ENCODE measurements at regions not wholly inside any gene's neighbourhood (a gene's known extent, or its start where the extent isn't known, plus 50 kb on each side); places are given as distances from the start of the nearest gene placed in this dataset.

DNA sequence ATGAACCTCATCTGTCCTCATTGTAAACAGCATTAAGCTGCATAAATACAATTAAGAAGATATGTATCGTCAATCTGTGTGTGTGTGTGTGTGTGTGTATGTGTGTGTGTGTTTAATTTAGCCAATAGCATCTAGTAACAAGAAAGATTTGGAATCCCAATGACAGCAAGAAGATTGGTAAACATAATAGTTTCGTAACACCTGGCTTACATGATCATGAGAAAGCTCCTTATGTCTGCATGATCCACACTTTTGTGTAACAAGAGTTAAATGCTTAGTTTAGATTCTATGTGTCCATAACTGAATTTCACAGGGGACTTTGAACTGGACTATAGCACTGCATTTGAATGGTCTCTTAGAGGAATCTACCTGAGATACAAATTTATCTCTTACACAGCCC lies 191.0 kb upstream of the BET1 start:
- DNase-seq (ENCODE audit: low spot score): no peak
- TF ChIP-seq, protein P1, sequence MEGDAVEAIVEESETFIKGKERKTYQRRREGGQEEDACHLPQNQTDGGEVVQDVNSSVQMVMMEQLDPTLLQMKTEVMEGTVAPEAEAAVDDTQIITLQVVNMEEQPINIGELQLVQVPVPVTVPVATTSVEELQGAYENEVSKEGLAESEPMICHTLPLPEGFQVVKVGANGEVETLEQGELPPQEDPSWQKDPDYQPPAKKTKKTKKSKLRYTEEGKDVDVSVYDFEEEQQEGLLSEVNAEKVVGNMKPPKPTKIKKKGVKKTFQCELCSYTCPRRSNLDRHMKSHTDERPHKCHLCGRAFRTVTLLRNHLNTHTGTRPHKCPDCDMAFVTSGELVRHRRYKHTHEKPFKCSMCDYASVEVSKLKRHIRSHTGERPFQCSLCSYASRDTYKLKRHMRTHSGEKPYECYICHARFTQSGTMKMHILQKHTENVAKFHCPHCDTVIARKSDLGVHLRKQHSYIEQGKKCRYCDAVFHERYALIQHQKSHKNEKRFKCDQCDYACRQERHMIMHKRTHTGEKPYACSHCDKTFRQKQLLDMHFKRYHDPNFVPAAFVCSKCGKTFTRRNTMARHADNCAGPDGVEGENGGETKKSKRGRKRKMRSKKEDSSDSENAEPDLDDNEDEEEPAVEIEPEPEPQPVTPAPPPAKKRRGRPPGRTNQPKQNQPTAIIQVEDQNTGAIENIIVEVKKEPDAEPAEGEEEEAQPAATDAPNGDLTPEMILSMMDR (IDR thresholded peaks at IDR 0.05; ENCODE audit: borderline replicate concordance, control extremely low read depth, extremely low read depth, insufficient read depth, missing control alignments): no peak
- in situ Hi-C loops (cut with MboI; ENCODE audit: low sequenced_read_pairs, unreplicated experiment): no loop called here

DNA sequence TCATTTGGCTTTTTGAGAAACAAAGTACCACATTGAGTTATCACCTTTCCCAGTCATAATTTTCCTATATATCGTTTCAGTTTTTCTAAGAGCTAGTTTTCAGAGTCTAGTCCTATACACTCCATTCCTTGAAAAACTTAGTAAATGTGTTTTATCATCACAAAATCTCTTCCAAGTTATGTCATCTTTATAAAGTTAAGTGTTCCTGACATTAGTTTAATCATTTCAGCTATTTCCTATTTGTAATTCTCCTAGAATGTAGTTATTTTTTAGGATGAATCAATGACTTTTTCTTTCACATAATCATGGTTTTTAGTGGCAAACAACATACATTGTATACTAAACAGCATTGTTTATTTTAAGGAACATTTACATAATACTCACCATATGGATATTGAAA lies 191.7 kb upstream of the BET1 start:
- in situ Hi-C loops (cut with MboI; ENCODE audit: low sequenced_read_pairs, unreplicated experiment): no loop called here
- TF ChIP-seq, protein P1 (IDR thresholded peaks at IDR 0.05; ENCODE audit: borderline replicate concordance, control extremely low read depth, extremely low read depth, insufficient read depth, missing control alignments): no peak
- no peak for DNase-seq (ENCODE audit: low spot score)

GRCh38 chr7:94205529-94205928 lies 189.2 kb upstream of the COL1A2 start:
- DNase-seq (ENCODE audit: low spot score): no peak
- TF ChIP-seq, protein P1 (IDR thresholded peaks at IDR 0.05; ENCODE audit: borderline replicate concordance, control extremely low read depth, extremely low read depth, insufficient read depth, missing control alignments): no peak
- in situ Hi-C loops (cut with MboI; ENCODE audit: low sequenced_read_pairs, unreplicated experiment): no loop called here

- TF ChIP-seq, protein P1 (IDR thresholded peaks at IDR 0.05; ENCODE audit: borderline replicate concordance, control extremely low read depth, extremely low read depth, insufficient read depth, missing control alignments): no peak
- in situ Hi-C loops (cut with MboI; ENCODE audit: low sequenced_read_pairs, unreplicated experiment): no loop called here
- no peak for DNase-seq (ENCODE audit: low spot score)
Measured at GRCh38 chr7:94206295-94206694, 188.4 kb upstream of the COL1A2 start.

DNA sequence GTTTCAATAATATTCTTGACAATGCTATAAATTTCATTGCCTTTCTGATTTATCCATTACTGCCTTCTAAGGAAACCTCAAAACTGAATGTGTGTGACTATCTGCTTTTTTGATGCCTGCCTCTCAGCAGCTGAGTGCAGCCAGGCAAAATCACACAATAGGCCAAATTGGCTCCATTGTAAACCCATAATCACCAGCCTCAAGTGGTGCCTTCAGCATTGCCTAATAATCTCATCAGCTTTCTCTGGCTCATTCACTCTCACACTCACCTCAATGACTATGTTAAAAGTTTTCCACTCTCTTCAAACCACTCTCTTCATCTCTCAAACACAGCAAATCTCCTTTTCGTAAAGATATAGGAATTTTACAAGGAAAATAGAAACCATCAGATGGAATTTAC lies 182.5 kb upstream of the COL1A2 start:
- in situ Hi-C loops (cut with MboI; ENCODE audit: low sequenced_read_pairs, unreplicated experiment): no loop called here
- no peak for DNase-seq (ENCODE audit: low spot score)
- TF ChIP-seq, protein P1 (IDR thresholded peaks at IDR 0.05; ENCODE audit: borderline replicate concordance, control extremely low read depth, extremely low read depth, insufficient read depth, missing control alignments): no peak

- in situ Hi-C loops (cut with MboI; ENCODE audit: low sequenced_read_pairs, unreplicated experiment): no loop called here
- TF ChIP-seq, protein P1 (IDR thresholded peaks at IDR 0.05; ENCODE audit: borderline replicate concordance, control extremely low read depth, extremely low read depth, insufficient read depth, missing control alignments): no peak
- DNase-seq (ENCODE audit: low spot score): no peak
Measured at GRCh38 chr7:94216944-94217461, 177.7 kb upstream of the COL1A2 start.

GRCh38 chr7:94217766-94218165 lies 176.9 kb upstream of the COL1A2 start:
- in situ Hi-C loops (cut with MboI; ENCODE audit: low sequenced_read_pairs, unreplicated experiment): no loop called here
- DNase-seq (ENCODE audit: low spot score): no peak
- TF ChIP-seq, protein P1 (IDR thresholded peaks at IDR 0.05; ENCODE audit: borderline replicate concordance, control extremely low read depth, extremely low read depth, insufficient read depth, missing control alignments): no peak

All from GM13976 (cell line).